Esophagus muscularis mucosa (tissue), 4 donors: ENCODE measurements at regions not wholly inside any gene's neighbourhood (a gene's known extent, or its start where the extent isn't known, plus 50 kb on each side); places are given as distances from the start of the nearest gene placed in this dataset.

ENCODE experiments used
- CTCF ChIP-seq, 3 experiments: fragments of 200-600 bp in 2 of 3; fragments of 450-650 bp in 1 of 3; sonication (generic) in 2 of 3; IDR thresholded peaks; one replicate each; pipeline ENCODE4 v1.5.1; 2017 to 2019; ENCODE audit warnings: antibody characterized with exemption in 3 of 3, mild to moderate bottlenecking in 2 of 3, moderate library complexity in 1 of 3
- EP300 ChIP-seq: sonication (generic); formaldehyde crosslinking; IDR thresholded peaks from one replicate; pipeline ENCODE4 v1.6.1; 2017; ENCODE audit warnings: antibody characterized with exemption
- POLR2A ChIP-seq: fragments of 450-650 bp; IDR thresholded peaks from one replicate; pipeline ENCODE4 v1.6.1; 2017; ENCODE audit warnings: antibody characterized with exemption, moderate library complexity, mild to moderate bottlenecking, low read depth
- POLR2AphosphoS5 ChIP-seq, 2 donors: sonication (generic); formaldehyde crosslinking; IDR thresholded peaks; one replicate each; pipeline ENCODE4 v1.6.1; 2017; ENCODE audit warnings: antibody characterized with exemption in 2 of 2

GRCh38 chr4:36692586-36692985 is 411.2 kb downstream of the DTHD1 start:
- no peak for TF ChIP-seq CTCF (IDR thresholded peaks at IDR 0.05)
- TF ChIP-seq POLR2A, result no peak
- no peak for TF ChIP-seq POLR2AphosphoS5 (IDR thresholded peaks at IDR 0.05)
- TF ChIP-seq EP300, result no peak
